Epidermal melanocyte (primary cell): ENCODE measurements at regions not wholly inside any gene's neighbourhood (a gene's known extent, or its start where the extent isn't known, plus 50 kb on each side); places are given as distances from the start of the nearest gene placed in this dataset.
"Not testable (repeated sequence)": the region's sequence is repeated elsewhere in the genome, so short reads cannot be mapped to it uniquely, and the experiment has no call there.

Source experiments
- DNase-seq: peaks from one replicate; pipeline ENCODE4 v3.0.0; 2011; ENCODE audit warnings: low spot score; ENCODE audit not compliant: insufficient read length

DNA sequence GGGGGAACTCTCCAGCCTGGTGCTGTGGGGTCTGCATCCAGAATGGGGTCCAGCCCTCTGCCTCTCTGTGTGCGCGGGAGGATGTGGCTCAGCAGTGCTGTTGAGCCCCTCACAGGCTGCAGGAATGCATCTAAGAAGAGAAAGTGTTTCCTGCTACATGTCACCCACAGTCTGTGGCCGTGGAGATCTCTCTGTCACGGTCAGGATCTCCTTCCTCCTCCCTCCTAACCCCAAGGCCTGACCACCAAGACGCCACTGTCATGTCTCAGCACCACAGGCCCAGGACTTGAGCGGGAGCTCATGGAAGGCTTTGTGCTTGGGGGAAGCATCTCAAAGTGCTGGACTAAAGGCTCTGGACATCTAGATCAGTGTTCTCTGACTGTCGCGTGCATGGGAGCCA, 90.1 kb downstream of the SREK1 start:
- no peak for DNase-seq

DNA sequence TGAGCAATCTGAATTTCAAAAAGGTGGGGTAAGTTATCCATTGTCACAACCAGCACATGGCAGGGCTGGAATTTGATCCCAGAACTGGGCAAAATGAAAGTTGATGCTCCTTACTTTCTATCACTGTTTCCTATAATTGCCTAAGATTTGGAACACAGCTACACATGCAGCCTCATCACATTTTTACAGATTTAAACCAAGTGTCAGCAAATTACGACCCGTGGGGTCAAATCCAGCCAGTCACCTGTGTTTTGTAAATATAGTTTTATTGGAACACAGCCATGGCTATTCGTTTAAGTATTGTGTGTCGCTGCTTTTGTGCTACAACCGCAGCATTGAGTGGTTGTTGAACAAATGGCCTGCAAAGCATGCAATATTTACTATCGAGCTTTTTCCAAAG, 94.3 kb downstream of the SREK1 start:
- DNase-seq, result no peak

DNA sequence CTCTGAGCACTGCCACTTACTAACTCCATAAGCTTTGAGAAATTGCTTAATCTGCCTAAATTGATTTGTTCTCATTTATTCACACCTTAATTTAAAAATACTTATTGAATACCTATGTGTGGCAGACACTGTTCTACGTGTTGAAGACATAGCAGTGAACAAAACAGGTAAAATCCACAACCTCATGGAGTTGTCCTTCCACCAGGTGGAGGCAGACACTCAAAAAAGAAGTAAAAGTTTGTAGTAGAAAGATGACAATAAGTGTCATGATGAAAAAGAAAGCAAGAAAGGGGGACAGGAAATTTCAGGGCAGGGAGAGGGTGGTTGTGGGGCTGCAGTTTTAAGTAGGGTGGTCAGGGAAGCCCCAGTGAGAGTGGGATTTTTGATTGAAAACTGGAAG, 94.9 kb downstream of the SREK1 start:
- DNase-seq, result no peak

DNA sequence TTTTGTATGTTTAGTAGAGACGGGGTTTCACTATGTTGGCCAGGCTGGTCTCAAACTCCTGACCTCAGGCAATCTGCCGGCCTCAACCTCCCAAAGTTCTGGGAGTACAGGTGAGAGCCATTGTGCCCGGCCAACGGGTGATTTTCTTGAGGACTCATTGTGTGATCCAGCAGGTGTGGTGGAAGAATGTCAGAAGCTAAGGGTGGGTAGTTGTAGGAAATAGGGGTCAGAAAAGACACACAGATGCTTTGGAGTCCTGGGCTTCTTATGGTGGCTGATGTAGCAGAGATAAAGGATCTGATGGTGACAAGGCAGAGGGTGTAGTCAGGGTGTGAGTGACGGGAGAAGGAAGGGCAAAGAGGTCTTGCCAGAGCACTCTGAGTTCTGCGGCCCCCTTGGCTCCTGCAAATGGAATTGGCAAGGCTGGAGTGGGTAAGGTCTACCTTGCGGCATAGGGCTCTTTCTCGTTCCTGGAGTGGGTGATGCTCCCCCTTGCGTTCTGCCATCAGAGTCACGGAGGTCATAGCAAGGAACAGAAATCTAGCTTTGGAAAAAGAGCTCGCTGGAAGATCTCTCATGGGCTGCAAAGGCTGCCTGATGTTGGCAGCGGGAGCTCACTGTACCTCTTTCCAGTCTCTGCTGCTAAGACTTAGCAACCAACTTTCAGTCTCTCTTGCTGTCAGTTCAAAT, 97.2 kb downstream of the SREK1 start:
- DNase-seq, result no peak

DNA sequence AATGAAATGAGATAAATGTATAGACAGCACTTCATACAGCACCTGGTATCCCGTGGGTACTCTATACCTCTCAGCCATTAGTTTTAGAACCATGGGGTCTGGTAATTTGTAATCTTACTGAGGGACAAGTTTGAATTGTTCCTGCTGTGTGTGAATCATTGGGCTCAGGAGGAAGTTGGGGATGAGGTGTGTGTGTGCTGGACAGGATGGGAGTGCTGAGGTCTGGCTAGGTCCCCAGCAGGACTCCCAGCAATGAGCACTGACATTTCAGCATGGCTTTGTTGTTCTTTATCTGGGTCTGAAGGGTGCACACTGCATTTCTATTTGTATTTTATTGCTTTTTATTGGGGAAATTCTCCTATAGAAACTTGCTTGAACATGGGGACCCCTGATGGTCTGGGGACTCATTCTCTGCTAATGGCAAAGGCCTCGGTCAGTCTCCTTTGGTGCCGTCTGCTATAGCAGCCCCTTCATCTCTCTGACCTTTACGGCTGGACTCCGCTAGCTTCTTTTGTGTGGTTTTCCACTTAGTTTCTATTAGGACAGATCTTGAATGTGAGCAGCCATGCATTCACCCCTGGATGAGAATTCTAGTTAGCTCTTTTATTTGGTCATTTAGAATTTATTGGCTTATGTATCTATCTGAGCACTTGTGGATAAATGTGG, 98.1 kb downstream of the SREK1 start:
- no peak for DNase-seq

DNA sequence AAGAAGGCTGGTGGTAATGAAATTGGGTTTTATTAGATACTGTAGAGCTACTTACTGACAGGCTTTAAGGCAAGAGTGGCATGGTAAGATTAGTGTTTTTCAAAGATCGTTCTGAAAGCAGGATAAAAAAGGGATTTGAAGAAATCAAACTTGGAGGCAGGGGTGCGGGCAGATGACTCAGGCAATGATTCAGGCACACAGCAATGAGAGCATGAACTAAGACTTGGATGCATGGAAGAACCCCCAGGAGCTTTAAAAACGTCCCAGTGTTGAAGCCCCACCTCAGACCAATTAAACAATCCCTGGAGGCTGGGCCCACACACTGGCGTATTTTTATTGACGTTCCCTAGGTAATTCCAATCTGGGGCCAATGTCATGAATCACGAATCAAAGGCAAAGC, 102.5 kb downstream of the SREK1 start:
- DNase-seq, result no peak

DNA sequence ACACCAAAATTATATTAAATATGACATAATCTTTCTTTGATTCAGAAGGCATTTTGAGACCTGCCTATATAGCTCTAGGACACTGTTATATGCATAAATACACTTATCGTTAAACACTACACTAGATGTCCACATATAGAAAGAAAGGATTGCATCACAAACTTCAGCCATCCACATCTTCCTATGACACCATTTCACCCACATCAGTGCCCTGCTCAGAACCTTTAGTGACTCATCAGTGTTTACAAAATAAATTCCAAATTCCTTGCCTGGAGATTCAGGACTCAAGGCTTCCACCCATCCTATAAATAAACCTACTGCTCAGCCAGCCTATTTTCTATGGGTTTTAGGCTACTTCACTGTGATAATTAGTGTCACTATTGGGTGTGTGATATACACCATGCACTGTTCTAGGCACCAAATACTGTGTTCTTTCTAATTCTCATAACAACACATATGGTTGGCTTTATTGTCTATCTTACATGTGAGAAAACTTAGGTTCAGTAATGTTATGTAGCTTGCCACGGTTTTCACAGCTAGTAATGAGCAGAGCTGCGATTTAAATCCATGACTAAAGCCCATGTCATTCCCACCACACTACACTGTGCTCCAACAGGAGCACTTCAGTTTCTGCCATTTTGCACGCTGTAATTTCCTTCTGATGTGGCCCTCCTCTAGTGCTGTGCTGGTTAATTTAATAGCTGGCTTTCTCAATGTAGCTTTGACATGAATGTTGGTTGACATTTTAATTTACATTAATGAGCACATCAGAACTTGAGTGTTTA, 103.3 kb downstream of the SREK1 start:
- DNase-seq, result no peak

DNA sequence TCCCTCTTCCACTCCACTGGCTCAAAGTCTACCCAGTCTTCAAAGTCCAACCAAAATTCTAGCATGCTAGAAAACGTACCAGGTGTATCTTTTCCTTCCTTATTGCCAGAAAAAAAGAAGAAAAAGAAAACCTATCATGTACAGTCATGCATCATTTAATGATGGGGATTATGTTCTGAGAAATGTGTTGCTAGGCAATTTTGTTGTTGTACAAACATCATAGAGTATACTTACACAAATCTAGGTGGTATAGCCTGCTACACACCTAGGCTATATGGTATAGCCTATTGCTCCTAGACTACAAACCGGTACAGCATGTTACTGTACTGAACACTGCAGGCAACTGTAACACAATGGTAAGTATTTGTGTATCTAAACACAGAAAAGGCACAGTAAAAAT, 104.8 kb downstream of the SREK1 start:
- DNase-seq, result no peak

DNA sequence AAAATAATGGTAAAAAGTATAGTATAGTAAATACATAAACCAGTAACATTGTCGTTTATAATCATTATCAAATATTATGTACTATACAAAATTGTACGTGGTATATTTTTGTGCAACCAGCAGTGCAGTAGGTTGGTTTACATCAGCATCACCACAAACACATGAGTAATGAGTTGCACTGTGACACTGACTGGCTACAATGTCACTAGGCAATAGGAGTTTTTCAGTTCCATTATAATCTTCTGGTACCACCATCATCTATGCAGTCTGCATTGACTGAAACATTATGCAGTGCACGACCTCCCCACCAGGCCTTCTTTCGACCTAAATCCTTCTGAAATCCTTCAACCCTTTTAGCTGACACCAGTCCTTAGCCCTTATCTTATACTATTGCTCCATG, 105.8 kb downstream of the SREK1 start:
- no peak for DNase-seq

DNA sequence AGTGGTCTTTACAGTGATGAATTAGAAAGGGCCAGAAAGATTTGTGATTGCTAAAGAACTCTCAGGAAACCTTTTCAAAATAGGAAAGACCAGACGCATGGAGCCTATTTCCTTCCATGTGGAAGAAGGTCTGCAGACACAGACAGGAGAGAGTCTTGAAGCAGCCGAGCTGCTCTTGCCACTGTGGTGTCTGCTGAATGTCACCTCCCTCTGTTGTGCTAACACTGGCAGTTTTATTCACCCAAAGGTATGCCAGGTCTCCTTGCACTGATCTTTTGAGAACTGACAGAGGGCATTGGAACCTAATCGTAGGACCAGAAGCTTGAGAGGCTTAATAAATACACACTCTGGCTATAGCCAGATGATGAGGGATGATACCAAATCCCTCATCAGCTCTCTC, 108.7 kb downstream of the SREK1 start:
- DNase-seq, result no peak

DNA sequence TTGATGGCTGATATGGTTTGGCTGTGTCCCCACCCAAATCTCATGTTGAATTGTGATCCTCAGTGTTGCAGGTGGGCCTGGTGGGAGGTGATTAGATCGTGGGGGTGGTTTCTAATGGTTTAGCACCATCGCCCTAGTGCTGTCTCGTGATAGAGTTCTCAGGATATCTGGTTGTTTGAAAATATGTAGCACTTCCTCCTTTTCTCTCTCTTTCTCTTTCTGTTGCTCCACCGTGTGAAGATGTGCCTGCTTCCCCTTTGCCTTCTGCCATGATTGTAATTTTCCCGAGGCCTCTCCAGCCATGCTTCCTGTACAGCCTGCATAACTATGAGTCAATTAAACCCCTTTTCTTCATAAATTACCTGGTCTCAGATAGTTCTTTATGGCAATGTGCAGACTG, 111.6 kb downstream of the SREK1 start:
- no peak for DNase-seq

DNA sequence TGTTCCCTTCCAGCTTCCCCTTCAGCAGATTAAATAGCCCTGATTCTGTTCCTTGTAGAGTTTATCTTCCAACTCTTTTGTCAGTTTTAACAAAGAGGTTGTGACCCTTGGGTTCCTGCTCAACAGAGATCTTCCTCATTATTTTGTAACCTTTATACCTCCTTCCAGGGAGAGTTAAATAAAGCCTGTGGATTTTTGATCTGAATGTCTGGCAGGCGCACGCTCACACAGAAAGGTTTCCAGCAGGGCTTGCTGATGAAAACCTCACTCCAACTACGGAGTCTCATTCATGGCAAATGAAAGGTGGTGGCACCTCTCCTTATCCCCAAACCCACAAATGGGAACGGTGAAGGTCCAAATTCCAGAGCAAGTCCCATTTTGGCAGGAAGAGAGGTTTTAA, 129.0 kb downstream of the SREK1 start:
- DNase-seq, result no peak

DNA sequence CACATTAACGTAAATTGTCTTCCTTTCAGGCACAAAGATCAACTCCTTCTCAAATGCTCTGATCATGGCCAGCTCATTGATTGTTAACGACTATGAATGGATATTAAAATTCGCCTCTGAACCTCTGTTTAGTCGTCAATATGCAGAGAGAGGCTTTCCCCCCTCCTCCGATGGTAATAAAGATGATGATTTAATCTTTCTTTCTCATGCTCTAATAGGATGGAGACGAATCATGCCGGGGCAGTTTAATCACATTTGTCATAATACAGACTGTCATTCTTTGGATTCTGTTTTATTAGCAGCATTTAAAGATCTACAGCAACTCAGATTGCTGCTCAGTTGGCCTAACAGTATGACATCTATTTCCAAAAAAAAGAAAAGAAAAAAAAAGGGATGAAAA, 132.9 kb downstream of the SREK1 start:
- DNase-seq, result no peak

DNA sequence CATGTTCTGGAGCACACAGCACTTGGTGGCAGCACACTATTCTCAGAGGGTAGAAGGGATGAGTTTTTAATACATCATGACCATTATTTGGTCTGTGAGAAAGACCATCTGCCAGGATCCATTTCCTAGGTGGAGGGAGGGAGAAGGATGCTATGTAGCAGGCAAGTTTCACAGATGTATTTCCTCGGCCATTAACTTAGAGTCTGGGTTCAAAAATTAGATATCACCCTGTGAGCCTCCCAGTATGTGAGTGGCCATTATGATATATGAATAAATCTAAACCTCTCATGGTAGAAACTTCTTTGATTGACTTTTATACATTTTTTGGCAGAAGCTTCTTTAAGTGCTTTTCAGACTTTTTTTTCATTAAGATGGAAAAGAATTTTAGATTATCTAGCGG, 133.9 kb downstream of the SREK1 start:
- no peak for DNase-seq

DNA sequence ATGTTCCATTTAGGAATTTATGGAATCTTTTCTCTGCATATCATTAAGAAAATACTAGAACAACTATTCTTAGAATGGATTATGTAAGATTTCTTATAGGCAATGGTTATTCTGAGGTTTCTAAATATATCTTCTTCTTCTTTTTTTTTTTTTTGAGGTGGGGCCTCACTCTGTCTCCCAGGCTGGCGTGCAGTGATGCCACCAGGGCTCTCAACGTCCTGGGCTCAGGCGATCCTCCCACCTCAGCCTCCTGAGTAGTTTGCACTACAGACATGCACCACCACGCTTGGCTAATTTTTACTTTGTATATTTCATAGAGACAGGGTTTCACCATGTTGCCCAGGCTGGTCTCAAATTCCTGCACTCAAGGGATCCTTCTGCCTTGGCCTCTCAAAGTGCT, 137.2 kb downstream of the SREK1 start:
- DNase-seq, result no peak

DNA sequence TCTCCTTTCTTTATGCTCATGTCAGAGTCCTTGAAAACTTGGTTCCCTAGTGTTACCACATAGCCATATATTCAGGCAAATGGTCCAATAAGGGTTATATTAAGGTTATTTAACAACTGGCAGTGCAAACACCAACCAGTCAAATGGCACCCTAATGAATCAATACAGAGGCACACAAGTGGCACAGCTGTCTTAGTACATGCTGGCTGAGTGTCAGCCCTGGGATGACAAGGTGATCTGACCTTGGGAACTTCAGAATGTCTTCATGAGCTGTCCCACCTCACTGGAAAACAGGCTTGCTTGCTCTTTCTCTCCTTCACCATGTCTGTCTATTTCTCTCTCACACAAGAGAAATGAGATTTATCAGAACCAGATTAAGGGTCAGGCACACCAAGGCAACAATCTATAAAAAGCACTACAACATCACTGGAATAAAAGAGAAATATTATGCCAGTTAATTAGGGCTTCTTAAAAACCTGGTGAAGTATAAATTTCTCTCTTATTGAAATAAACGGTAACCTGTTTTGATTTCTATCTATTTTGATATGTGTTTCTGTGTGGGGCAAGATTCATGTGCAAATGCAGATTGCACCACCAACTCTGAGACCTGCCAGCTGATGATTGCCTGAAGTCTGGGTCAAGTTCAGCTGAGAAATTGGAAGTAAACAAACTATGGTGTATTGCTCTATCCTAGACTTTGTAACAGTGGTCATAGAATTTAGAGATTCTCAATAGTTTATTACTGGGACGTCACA, 140.7 kb downstream of the SREK1 start:
- DNase-seq, result no peak

DNA sequence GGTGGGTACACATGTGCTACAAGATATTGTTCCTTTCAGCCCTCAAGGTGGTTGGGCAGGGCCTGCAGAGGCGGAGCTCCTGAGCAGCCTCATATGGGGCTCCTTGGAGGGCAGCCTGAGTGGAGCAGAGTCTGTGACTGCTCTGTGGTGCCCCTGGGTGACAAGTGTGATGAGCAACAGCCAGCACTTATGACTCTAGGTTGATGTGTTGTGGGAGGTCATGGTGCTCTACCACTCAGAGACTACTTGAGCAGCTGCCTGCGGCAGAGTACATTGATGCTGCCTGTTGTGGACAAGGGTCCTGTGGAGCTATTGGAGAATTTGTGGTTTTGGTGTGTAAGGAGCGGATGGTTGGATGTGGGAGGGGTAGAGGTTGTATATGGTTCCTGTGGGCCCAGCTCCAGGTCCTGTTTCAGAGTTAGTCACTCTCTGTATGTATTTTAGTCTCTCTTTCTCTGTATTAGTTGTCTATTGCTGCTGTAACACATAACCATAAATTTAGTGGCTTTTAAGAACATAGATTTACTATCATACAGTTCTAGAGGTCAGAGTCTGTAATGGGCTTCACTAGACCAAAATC, 141.3 kb downstream of the SREK1 start:
- no peak for DNase-seq

DNA sequence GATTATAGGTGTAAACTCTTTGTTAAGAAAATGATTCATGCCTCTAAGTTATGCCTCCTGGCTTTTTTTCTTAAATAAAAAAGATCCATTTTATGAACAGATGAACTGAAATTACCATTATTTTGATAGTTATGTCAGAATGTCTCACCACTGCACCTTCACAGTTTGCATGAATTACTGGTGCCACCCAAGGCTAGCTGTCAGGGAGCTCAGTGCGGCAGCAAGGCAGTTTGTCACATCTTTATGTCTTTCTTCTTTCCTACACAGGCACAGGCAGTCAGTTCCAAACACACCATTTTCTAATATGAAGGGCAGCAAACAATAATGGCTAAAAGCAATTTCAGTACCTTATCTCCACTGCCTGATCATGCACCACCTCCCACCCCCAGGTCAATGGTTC, 147.7 kb downstream of the SREK1 start:
- no peak for DNase-seq

DNA sequence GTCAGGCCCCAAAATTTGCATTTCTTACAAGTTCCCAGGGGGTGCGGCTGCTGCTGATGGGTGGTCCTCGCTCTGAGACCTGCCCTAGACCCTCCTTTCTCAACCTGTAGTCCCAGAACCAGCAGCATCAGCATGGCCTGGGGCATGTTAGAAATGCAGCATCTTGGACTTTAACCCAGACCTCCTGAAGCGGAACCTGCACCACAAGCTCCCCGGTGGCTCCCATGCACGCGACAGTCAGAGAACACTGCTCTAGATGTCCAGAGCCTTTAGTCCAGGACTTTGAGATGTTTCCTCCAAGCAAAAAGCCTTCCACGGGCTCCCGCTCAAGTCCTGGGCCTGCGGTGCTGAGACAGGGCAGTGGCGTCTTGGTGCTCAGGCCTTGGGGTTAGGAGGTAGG, 149.8 kb downstream of the SREK1 start:
- not testable (repeated sequence) for DNase-seq

DNA sequence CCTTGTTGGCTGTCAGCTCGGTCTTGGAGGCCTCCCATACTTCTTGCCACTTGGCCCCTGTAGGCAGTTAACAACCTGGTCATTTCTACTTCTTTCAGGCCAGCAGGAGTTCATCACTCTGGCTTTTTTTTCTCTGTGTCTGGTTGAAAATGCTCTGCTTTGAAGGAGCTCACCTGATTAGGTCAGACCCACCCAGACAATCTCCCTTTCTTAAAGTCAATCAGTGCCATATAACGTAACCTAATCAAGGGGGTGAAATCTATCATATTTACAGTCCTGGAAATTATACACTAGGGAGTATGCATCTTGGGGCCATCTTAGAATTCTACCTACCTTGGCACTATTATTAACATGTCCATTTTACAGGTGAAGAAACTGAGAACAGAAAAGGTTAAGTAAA, 155.4 kb downstream of the SREK1 start:
- no peak for DNase-seq

DNA sequence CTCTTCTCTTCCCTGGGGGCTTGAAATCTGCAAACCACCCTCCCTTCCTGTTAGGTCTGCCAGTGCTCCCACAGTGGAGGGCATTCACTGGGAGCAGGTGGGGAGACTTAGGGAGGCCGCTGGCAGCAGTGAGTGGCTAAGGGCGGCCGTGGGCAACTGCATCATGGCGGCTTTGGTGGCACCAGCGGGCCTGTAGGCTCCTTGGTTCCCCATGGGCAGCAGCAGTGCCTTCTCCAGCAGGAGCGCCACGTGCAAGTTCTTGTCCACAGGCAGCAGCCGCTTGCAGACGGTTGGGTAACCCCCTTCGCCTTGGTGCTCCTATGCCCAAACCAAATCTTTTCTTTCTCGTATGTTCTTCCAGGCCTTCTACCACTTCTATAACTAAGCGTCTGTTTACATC, 158.2 kb downstream of the SREK1 start:
- no peak for DNase-seq
